B cell (primary cell): ENCODE measurements at regions not wholly inside any gene's neighbourhood (a gene's known extent, or its start where the extent isn't known, plus 50 kb on each side); places are given as distances from the start of the nearest gene placed in this dataset.

Source experiments
- CTCF ChIP-seq: fragments of 200-600 bp; IDR thresholded peaks from one replicate; pipeline ENCODE4 v1.8.0; 2022; ENCODE audit warnings: antibody characterized with exemption, mild to moderate bottlenecking
- EZH2 ChIP-seq: IDR thresholded peaks from 2 replicates; pipeline ENCODE4 v1.6.1; 2012; ENCODE audit warnings: borderline replicate concordance, low read depth, mild to moderate bottlenecking, moderate library complexity, low read length; ENCODE audit not compliant: insufficient read depth, poor library complexity, severe bottlenecking

GRCh38 chr2:35114765-35115164, 1240.8 kb upstream of the CRIM1 start:
- no peak for TF ChIP-seq CTCF
- no peak for TF ChIP-seq EZH2
